DND-41 (cell line): ENCODE measurements at regions not wholly inside any gene's neighbourhood (a gene's known extent, or its start where the extent isn't known, plus 50 kb on each side); places are given as distances from the start of the nearest gene placed in this dataset.

Source experiments
- CTCF ChIP-seq: IDR thresholded peaks from 2 replicates; pipeline ENCODE4 v1.5.1; 2012; ENCODE audit warnings: borderline replicate concordance, low read length, moderate library complexity, mild to moderate bottlenecking; ENCODE audit not compliant: poor library complexity, severe bottlenecking; ENCODE audit errors: extremely low read depth
- EZH2 ChIP-seq: IDR thresholded peaks from 3 replicates; pipeline ENCODE4 v1.6.1; 2012; ENCODE audit warnings: borderline replicate concordance, low read depth, mild to moderate bottlenecking, moderate library complexity, low read length, inconsistent platforms; ENCODE audit not compliant: severe bottlenecking

GRCh38 chr6:106870824-106871717 lies 103.5 kb downstream of the CD24 start:
- TF ChIP-seq CTCF (no peak), EZH2 (no peak)
